ENCODE measurements at regions not wholly inside any gene's neighbourhood (a gene's known extent, or its start where the extent isn't known, plus 50 kb on each side); places are given as distances from the start of the nearest gene placed in this dataset.

DNA sequence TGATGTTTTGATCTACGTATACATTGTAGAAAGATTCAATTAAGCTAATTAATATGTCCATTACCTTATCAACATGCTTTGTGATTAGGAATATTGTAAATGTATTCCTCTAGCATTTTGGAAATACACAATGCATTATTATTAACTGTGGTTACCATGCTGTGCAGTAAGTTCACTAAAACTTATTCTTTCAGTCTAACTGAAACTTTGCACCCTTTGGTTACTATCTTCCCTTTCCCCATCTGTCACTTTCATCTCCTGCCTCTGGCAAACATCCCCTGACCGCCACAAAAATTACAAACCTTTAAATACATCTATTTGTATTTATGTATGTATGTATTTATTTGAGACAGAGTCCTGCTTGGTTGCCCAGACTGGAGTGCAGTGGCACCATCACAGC lies 388.0 kb downstream of the NYAP2 start:
- no peaks in the 10 kb centered on the region for H3K4me1 ChIP-seq (ENCODE audit: low read length)
- H4K20me1 ChIP-seq (ENCODE audit: insufficient read depth, low read depth, low read length): no peaks in the 10 kb centered on the region
- H3K27me3 ChIP-seq (ENCODE audit: low read length): no peaks in the 10 kb centered on the region
- no peaks in the 10 kb centered on the region for H3K9me3 ChIP-seq (ENCODE audit: low read length)
- no peaks in the 10 kb centered on the region for H3K36me3 ChIP-seq (ENCODE audit: insufficient read depth, low read length)
- H2AFZ ChIP-seq (ENCODE audit: low read length): no peak overlapping the region
- H3K27ac ChIP-seq (ENCODE audit: low read length): no peak overlapping the region
- H3K9ac ChIP-seq (ENCODE audit: low read length): no peak overlapping the region
- no peaks in the 10 kb centered on the region for H3K9me2 ChIP-seq (replicated peaks; ENCODE audit: insufficient read depth, low read length)
- H3K4me2 ChIP-seq (ENCODE audit: low read depth, low read length, poor library complexity, severe bottlenecking): no peak overlapping the region
- no peak overlapping the region for H3K4me3 ChIP-seq (ENCODE audit: low read length)
- no peak for DNase-seq
- no peaks in the 10 kb centered on the region for H3K79me2 ChIP-seq (ENCODE audit: low read length)

DNA sequence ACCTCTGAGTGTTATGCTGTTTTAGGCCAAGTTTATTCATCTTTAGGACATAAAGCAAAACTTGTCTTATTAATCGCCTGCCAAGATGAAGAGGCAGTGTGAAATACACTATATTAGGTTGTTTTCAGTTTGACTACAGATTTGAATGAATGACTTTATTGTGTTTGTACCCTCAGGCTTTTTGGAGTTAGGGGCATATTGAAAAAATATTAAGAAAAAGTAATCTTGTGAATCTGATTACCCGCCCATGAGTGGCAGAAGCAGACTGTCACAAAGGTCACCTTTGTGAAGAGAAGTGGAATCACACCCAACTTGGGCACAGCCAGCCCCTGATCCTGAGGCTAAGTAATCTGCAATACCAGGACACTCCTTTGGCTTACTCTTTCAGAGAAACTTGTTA lies 382.5 kb downstream of the NYAP2 start:
- no peak overlapping the region for H3K4me3 ChIP-seq (ENCODE audit: low read length)
- H3K9ac ChIP-seq (ENCODE audit: low read length): no peak overlapping the region
- no peak overlapping the region for H3K27ac ChIP-seq (ENCODE audit: low read length)
- H4K20me1 ChIP-seq (ENCODE audit: insufficient read depth, low read depth, low read length): no peaks in the 10 kb centered on the region
- no peak for DNase-seq
- H3K79me2 ChIP-seq (ENCODE audit: low read length): no peaks in the 10 kb centered on the region
- no peaks in the 10 kb centered on the region for H3K36me3 ChIP-seq (ENCODE audit: insufficient read depth, low read length)
- H3K4me2 ChIP-seq (ENCODE audit: low read depth, low read length, poor library complexity, severe bottlenecking): no peak overlapping the region
- H3K4me1 ChIP-seq (ENCODE audit: low read length): no peaks in the 10 kb centered on the region
- H3K9me3 ChIP-seq (ENCODE audit: low read length): no peaks in the 10 kb centered on the region
- H3K9me2 ChIP-seq (replicated peaks; ENCODE audit: insufficient read depth, low read length): no peaks in the 10 kb centered on the region
- no peak overlapping the region for H2AFZ ChIP-seq (ENCODE audit: low read length)
- no peaks in the 10 kb centered on the region for H3K27me3 ChIP-seq (ENCODE audit: low read length)

DNA sequence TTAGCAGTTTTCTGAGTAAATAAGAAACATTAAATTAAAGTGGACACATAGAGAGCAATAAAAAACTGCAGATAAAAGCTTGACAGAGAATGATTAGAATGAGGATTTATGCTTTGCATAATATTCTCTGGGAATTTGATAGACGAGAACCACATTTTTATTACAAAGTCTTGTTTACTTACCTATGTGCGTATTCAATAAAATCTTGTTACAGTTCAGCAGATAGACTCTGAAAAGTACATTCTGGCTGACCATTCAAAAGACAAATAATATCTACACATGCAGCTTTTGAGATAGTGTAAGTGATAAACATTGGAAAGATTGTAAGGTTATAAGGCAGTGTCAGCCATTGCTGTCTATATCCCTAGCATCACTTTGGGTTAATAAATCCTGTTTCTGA lies 381.6 kb downstream of the NYAP2 start:
- Histone ChIP-seq H3K36me3 (ENCODE audit: insufficient read depth, low read length) (no peaks in the 10 kb centered on the region), H3K27ac (ENCODE audit: low read length) (no peak overlapping the region), H3K27me3 (ENCODE audit: low read length) (no peaks in the 10 kb centered on the region), H3K79me2 (ENCODE audit: low read length) (no peaks in the 10 kb centered on the region), H3K4me1 (ENCODE audit: low read length) (no peaks in the 10 kb centered on the region), H3K9me3 (ENCODE audit: low read length) (no peaks in the 10 kb centered on the region), H3K9ac (ENCODE audit: low read length) (no peak overlapping the region), H3K9me2 (replicated peaks; ENCODE audit: insufficient read depth, low read length) (no peaks in the 10 kb centered on the region), H3K4me2 (ENCODE audit: low read depth, low read length, poor library complexity, severe bottlenecking) (no peak overlapping the region), H2AFZ (ENCODE audit: low read length) (no peak overlapping the region), H4K20me1 (ENCODE audit: insufficient read depth, low read depth, low read length) (no peaks in the 10 kb centered on the region), H3K4me3 (ENCODE audit: low read length) (no peak overlapping the region)
- no peak for DNase-seq

DNA sequence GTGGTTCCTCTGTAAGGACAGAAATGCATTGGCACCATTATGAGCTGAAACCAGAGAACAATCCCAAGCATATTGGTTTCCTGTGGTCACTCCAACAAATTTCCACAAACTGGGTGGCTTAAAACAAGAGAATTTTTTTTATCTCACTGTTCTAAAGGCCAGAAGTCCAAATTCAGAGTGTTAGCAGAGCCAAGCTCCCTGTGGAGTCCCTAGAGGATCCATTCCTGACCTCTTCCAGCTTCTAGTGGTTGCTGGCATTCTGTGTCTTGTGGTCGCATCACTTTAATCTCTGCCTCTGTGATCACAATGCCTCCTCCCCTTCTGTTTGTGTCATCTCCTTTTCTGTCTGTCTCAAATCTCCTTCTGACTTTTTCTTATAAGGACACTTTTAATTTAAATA lies 380.3 kb downstream of the NYAP2 start:
- Histone ChIP-seq H3K9me2 (replicated peaks; ENCODE audit: insufficient read depth, low read length) (no peaks in the 10 kb centered on the region), H3K4me3 (ENCODE audit: low read length) (no peak overlapping the region), H3K9me3 (ENCODE audit: low read length) (no peaks in the 10 kb centered on the region), H3K4me2 (ENCODE audit: low read depth, low read length, poor library complexity, severe bottlenecking) (no peak overlapping the region), H2AFZ (ENCODE audit: low read length) (no peak overlapping the region), H3K36me3 (ENCODE audit: insufficient read depth, low read length) (no peaks in the 10 kb centered on the region), H3K27me3 (ENCODE audit: low read length) (no peaks in the 10 kb centered on the region), H3K9ac (ENCODE audit: low read length) (no peak overlapping the region), H4K20me1 (ENCODE audit: insufficient read depth, low read depth, low read length) (no peaks in the 10 kb centered on the region), H3K27ac (ENCODE audit: low read length) (no peak overlapping the region), H3K79me2 (ENCODE audit: low read length) (no peaks in the 10 kb centered on the region), H3K4me1 (ENCODE audit: low read length) (no peaks in the 10 kb centered on the region)
- DNase-seq: peak; percentile 9

DNA sequence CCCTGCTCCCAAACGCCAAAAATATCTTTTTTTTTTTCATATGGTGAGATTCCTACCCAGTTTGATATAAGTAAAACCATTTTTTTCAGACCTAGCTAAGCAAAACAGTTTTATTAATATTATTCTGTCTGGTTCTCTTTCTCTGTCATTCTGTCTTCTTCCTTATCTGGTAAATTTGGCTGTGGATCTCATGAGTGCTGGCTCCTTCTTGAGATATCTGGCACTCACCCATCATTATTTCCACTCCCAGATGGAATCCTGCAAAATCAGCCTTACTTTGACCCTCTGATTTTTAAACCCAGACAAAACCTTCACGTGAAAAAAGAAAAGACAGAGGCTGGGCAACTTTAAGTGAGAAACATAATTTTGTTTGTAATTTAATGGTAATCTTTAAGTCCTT lies 373.6 kb downstream of the NYAP2 start:
- Histone ChIP-seq H3K4me1 (ENCODE audit: low read length) (no peaks in the 10 kb centered on the region), H3K9me3 (ENCODE audit: low read length) (no peaks in the 10 kb centered on the region), H3K4me3 (ENCODE audit: low read length) (no peak overlapping the region), H3K27ac (ENCODE audit: low read length) (no peak overlapping the region), H3K9me2 (replicated peaks; ENCODE audit: insufficient read depth, low read length) (no peaks in the 10 kb centered on the region), H4K20me1 (ENCODE audit: insufficient read depth, low read depth, low read length) (no peaks in the 10 kb centered on the region), H2AFZ (ENCODE audit: low read length) (no peak overlapping the region), H3K9ac (ENCODE audit: low read length) (no peak overlapping the region), H3K36me3 (ENCODE audit: insufficient read depth, low read length) (no peaks in the 10 kb centered on the region), H3K79me2 (ENCODE audit: low read length) (no peaks in the 10 kb centered on the region), H3K27me3 (ENCODE audit: low read length) (no peaks in the 10 kb centered on the region), H3K4me2 (ENCODE audit: low read depth, low read length, poor library complexity, severe bottlenecking) (no peak overlapping the region)
- DNase-seq: no peak

DNA sequence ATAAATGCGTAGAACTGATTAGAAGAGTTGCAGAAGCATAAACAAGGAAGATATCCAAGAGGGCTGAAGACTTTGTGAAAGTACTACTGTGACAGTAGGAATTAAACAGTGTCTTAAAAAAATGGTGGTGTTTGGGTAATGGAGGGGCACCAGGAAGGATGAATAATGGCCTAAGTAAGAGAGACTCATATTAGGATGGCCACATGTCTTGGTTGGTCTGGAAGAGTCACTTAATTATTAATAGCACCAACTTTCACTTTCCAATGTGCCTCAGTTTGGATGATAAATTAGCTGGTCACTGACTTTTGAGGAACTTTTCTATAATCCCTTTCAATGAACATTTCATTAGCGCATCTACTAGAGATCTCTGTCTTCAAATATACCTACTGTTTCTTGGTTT lies 372.2 kb downstream of the NYAP2 start:
- H3K9ac ChIP-seq (ENCODE audit: low read length): no peak overlapping the region
- H3K9me3 ChIP-seq (ENCODE audit: low read length): no peaks in the 10 kb centered on the region
- no peaks in the 10 kb centered on the region for H4K20me1 ChIP-seq (ENCODE audit: insufficient read depth, low read depth, low read length)
- H3K27me3 ChIP-seq (ENCODE audit: low read length): no peaks in the 10 kb centered on the region
- H3K9me2 ChIP-seq (replicated peaks; ENCODE audit: insufficient read depth, low read length): no peaks in the 10 kb centered on the region
- H2AFZ ChIP-seq (ENCODE audit: low read length): no peak overlapping the region
- H3K4me2 ChIP-seq (ENCODE audit: low read depth, low read length, poor library complexity, severe bottlenecking): no peak overlapping the region
- H3K36me3 ChIP-seq (ENCODE audit: insufficient read depth, low read length): no peaks in the 10 kb centered on the region
- peak; percentile 23 for DNase-seq
- no peaks in the 10 kb centered on the region for H3K4me1 ChIP-seq (ENCODE audit: low read length)
- no peak overlapping the region for H3K27ac ChIP-seq (ENCODE audit: low read length)
- no peaks in the 10 kb centered on the region for H3K79me2 ChIP-seq (ENCODE audit: low read length)
- no peak overlapping the region for H3K4me3 ChIP-seq (ENCODE audit: low read length)

DNA sequence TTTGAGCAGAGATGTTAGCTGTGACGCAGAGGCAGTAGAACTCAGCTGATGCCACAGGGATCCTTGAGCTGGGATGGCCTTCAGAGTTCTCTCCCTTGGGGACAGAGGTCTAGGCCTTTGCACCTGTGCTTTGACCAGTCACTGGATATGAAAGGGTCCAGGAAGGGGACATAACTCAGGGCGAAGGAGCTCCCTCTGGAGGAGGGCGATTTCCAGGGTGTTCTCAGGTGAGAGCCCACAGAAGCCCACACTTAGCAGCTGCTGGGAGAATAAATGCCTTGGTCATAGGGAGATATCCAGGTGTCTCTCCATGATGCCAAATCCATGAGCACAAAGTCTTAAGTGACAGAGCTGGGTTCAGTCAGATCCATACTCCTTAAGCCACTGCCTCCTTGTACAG lies 369.2 kb downstream of the NYAP2 start:
- Histone ChIP-seq H3K36me3 (ENCODE audit: insufficient read depth, low read length) (no peaks in the 10 kb centered on the region), H3K4me1 (ENCODE audit: low read length) (no peaks in the 10 kb centered on the region), H3K9me2 (replicated peaks; ENCODE audit: insufficient read depth, low read length) (no peaks in the 10 kb centered on the region), H2AFZ (ENCODE audit: low read length) (no peak overlapping the region), H3K79me2 (ENCODE audit: low read length) (no peaks in the 10 kb centered on the region), H3K4me2 (ENCODE audit: low read depth, low read length, poor library complexity, severe bottlenecking) (no peak overlapping the region), H3K4me3 (ENCODE audit: low read length) (no peak overlapping the region), H3K9me3 (ENCODE audit: low read length) (no peaks in the 10 kb centered on the region), H3K27me3 (ENCODE audit: low read length) (no peaks in the 10 kb centered on the region), H4K20me1 (ENCODE audit: insufficient read depth, low read depth, low read length) (no peaks in the 10 kb centered on the region), H3K27ac (ENCODE audit: low read length) (no peak overlapping the region), H3K9ac (ENCODE audit: low read length) (no peak overlapping the region)
- no peak for DNase-seq

DNA sequence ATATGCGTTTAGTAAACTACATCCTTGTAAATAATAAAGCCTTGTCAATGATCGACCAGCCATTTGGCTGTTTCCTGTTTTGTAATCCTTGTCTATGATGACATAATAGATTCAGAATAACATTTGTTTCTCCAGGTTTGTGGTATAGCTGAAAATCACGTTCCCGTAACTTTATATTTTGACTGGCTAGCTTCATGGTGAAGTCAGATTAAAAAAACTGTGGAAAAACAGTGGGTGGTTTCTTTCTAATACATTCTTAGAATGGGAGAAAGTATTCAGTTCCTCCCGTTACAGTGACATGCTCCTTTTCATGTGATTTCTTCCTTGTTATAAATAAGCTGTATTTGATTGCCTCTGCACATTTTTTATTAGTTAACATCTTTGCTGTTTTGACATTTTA lies 366.9 kb downstream of the NYAP2 start:
- Histone ChIP-seq H3K9ac (ENCODE audit: low read length) (no peak overlapping the region), H3K36me3 (ENCODE audit: insufficient read depth, low read length) (no peaks in the 10 kb centered on the region), H4K20me1 (ENCODE audit: insufficient read depth, low read depth, low read length) (no peaks in the 10 kb centered on the region), H3K9me3 (ENCODE audit: low read length) (no peaks in the 10 kb centered on the region), H3K79me2 (ENCODE audit: low read length) (no peaks in the 10 kb centered on the region), H2AFZ (ENCODE audit: low read length) (no peak overlapping the region), H3K27me3 (ENCODE audit: low read length) (no peaks in the 10 kb centered on the region), H3K27ac (ENCODE audit: low read length) (no peak overlapping the region), H3K4me2 (ENCODE audit: low read depth, low read length, poor library complexity, severe bottlenecking) (no peak overlapping the region), H3K9me2 (replicated peaks; ENCODE audit: insufficient read depth, low read length) (no peaks in the 10 kb centered on the region), H3K4me3 (ENCODE audit: low read length) (no peak overlapping the region), H3K4me1 (ENCODE audit: low read length) (no peaks in the 10 kb centered on the region)
- no peak for DNase-seq

DNA sequence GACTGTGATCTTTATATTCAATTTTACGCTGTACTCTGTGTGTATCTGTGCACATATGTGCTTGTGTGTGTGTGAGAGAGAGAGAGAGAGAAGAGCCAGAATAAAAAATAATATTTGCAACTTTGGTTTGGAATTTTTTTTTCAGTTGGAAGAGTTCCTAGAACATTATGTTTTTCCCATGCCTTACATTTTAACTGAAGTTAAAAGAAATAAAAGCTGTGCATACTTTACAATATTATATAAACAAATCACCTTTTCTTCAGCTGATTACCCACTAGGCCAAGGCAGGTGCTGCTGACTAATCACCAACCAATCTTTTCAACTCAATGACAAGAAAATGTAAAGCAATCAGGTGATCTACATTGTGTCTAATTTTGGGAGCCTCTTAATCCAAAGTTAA lies 366.3 kb downstream of the NYAP2 start:
- H3K79me2 ChIP-seq (ENCODE audit: low read length): no peaks in the 10 kb centered on the region
- H3K4me2 ChIP-seq (ENCODE audit: low read depth, low read length, poor library complexity, severe bottlenecking): no peak overlapping the region
- no peaks in the 10 kb centered on the region for H3K9me2 ChIP-seq (replicated peaks; ENCODE audit: insufficient read depth, low read length)
- no peak for DNase-seq
- H3K4me3 ChIP-seq (ENCODE audit: low read length): no peak overlapping the region
- H3K4me1 ChIP-seq (ENCODE audit: low read length): no peaks in the 10 kb centered on the region
- no peak overlapping the region for H3K27ac ChIP-seq (ENCODE audit: low read length)
- no peaks in the 10 kb centered on the region for H4K20me1 ChIP-seq (ENCODE audit: insufficient read depth, low read depth, low read length)
- H3K9me3 ChIP-seq (ENCODE audit: low read length): no peaks in the 10 kb centered on the region
- no peak overlapping the region for H2AFZ ChIP-seq (ENCODE audit: low read length)
- no peaks in the 10 kb centered on the region for H3K27me3 ChIP-seq (ENCODE audit: low read length)
- H3K9ac ChIP-seq (ENCODE audit: low read length): no peak overlapping the region
- H3K36me3 ChIP-seq (ENCODE audit: insufficient read depth, low read length): no peaks in the 10 kb centered on the region
